NCI-H748 (cell line): ENCODE measurements at regions not wholly inside any gene's neighbourhood (a gene's known extent, or its start where the extent isn't known, plus 50 kb on each side); places are given as distances from the start of the nearest gene placed in this dataset.
"Not testable (repeated sequence)": the region's sequence is repeated elsewhere in the genome, so short reads cannot be mapped to it uniquely, and the experiment has no call there.

Experiments used
- DNase-seq: peaks from one replicate; lab custom pipeline; 2025; ENCODE audit not compliant: unreplicated experiment; lab: John Stamatoyannopoulos, UW

DNA sequence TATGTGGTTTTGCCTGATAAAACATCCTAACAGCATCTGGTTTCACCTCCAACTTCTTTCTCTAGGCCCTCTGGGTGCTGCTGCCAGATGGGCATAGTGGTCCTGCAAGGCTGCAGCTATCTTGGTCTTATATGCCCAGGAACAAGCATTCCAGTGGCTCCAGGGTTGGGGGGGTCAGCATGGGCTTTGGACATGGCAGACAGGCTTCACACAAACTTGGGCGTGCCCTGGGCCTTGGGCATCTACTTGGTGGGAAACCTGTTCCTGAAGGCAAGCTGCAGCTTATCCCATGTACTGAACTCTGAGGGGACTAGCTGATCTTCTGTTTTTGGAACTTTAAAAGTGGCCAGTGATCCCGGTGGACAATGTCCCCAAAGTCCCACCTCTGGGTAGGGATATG, 54.9 kb upstream of the ZNF678 start:
- DNase-seq: no peak

DNA sequence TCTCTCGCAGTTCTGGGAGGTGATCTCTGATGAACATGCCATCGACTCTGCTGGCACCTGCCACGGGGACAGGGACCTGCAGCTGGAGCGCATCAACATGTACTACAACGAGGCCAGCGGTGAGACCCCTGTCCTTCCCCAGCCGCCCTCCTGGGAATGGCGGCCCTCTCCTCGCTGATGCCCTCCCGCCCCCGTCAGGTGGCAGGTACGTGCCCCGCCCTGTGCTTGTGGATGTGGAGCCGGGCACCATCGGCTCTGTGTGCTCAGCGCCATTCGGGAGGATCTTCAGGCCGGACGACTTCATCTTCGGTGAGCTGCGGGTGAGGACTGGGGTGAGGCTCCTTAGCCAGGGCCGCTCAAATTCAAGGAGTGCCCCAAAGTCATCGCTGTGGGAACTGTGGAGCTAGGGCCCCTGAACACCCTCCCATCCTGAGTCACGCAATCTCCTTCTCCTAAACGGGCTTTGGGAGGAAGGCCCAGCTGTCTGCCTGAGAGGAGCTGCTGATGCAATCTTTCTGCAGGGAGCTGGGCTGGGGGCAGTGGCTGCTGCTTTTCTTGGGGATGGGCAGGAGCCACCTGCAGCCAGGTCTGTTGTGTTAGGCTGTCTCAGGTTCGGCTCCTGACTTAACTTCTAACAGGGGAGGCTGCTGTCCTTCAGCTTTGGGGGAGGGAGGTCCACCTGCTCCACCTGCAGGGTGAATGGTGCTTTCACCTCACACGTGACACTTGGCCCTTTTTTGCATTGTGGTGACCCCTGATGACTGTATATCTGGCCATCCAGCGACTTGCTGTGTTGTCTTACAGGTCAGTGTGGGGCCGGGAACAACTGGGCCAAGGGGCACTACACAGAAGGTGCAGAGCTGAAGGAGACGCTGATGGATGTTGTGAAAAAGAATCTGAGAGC, 56.6 kb upstream of the ZNF678 start:
- DNase-seq: not testable (repeated sequence)

DNA sequence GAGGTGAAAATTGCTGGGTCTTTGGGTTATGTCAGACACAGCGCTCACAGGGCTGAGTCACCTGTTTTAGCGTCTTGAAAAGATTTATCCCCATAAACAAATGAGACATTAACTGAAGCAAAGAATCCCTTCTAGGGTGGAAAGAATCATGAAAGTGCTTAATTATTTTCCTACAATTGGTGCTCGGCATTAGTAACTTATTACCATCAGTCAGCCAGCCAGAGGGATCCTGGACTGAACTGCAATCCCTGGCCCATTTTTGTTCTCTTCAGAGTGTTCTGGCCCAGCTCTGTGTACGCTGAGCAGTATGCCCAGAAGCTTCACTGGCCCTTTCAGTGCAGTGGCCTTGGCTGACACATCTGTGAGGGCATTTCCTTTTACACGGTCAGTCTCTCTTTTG, 67.3 kb upstream of the ZNF678 start:
- DNase-seq: not testable (repeated sequence)

DNA sequence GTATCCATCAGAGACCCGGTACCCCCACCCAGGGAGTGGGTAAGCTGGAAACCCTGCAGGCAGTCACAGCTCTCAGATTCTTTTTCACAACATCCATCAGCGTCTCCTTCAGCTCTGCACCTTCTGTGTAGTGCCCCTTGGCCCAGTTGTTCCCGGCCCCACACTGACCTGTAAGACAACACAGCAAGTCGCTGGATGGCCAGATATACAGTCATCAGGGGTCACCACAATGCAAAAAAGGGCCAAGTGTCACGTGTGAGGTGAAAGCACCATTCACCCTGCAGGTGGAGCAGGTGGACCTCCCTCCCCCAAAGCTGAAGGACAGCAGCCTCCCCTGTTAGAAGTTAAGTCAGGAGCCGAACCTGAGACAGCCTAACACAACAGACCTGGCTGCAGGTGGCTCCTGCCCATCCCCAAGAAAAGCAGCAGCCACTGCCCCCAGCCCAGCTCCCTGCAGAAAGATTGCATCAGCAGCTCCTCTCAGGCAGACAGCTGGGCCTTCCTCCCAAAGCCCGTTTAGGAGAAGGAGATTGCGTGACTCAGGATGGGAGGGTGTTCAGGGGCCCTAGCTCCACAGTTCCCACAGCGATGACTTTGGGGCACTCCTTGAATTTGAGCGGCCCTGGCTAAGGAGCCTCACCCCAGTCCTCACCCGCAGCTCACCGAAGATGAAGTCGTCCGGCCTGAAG, 69.3 kb upstream of the ZNF678 start:
- not testable (repeated sequence) for DNase-seq

DNA sequence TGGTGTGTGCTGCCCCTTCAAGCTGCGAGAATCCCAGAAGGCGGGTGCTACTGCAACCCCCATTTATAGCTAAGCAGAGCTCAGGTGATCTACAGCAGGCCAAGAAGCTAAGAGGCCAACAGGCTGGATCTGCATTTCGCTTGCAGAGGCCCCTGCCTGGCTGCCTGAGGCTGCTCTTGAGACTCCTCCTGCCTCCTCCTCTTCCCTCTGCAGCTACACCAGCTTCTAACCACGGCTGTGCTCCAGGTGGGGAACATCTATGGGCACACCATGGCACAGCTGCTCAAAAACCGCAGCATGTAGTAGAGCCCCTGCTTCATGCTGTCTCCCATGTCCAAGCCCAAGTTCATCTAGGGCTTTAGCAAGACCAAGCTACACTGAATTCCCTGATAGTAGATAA, 72.9 kb upstream of the ZNF678 start:
- DNase-seq: no peak

DNA sequence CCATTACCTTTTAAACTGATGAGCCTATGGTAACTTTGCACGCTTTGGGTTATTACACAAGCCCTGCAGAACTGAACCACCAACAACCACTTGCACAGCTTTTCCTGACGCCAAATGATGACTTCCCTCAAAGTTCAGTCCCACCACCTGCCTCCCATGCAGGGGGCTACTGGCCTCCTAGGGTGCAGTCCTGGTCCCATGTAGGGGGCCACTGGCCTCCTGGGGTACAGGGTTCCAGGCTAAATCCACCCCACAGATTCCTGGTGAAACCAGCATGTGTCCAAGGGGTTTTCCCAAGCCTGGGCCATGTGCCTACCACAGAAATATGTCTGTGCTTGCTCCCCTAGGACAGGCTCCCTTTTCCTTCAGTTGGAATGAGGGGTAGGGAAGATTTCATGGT, 73.4 kb upstream of the ZNF678 start:
- no peak for DNase-seq

- DNase-seq: no peak
These were observed 73.8 kb upstream of the ZNF678 start for GRCh38 chr1:227489572-227489971.

- no peak for DNase-seq
These were observed 75.8 kb upstream of the ZNF678 start for GRCh38 chr1:227487606-227488005.

GRCh38 chr1:227486559-227486958, 76.8 kb upstream of the ZNF678 start:
- DNase-seq: no peak

GRCh38 chr1:227482023-227482299, 81.4 kb upstream of the ZNF678 start:
- no peak for DNase-seq

GRCh38 chr1:227474072-227474471, 89.3 kb upstream of the ZNF678 start:
- DNase-seq: peak; percentile 29

DNA sequence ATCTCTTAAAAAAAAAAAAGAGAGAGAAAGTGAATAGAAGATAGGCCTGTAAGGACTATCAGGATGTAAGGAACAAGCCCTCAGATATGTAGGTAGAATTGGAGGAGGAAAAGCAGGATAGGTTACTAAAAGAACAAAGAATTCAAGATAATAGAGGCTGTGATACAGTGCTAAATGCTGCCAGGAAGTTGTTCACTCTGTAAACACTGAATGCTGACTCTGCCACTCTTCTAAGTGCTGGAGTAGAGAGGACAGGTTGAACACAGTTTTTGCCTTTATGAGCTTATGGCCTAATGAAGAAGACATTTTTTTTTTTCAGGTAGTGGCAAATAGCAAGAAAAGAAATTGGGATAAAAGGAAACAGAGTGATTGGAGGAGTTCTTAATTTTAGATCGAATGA, 90.6 kb upstream of the ZNF678 start:
- no peak for DNase-seq

DNA sequence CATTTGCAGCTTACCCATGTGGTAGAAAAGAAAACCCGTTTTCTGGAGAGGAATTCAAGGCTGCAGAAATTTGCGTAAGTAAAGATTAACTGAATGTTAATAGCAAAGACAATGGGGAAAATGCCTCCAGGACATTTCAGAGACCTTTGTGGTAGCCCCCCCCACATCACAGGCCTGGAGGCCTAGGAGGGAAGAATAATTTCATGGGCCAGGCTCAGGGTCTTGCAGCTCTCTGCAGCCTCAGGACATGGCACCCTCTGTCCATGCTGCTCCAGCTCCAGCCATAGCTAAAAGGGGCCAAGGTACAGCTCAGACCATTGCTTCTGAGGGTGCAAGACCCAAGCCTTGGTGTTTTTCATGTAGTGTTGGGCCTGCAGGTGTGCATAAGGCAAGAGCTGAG, 92.7 kb upstream of the ZNF678 start:
- DNase-seq: no peak

GRCh38 chr1:227469708-227470107, 93.6 kb upstream of the ZNF678 start:
- DNase-seq: no peak

GRCh38 chr1:227466039-227466645, 97.2 kb upstream of the ZNF678 start:
- DNase-seq: no peak

- DNase-seq: no peak
These were observed 98.1 kb upstream of the ZNF678 start for GRCh38 chr1:227465256-227465655.

GRCh38 chr1:227459977-227460376, 103.4 kb upstream of the ZNF678 start:
- no peak for DNase-seq

DNA sequence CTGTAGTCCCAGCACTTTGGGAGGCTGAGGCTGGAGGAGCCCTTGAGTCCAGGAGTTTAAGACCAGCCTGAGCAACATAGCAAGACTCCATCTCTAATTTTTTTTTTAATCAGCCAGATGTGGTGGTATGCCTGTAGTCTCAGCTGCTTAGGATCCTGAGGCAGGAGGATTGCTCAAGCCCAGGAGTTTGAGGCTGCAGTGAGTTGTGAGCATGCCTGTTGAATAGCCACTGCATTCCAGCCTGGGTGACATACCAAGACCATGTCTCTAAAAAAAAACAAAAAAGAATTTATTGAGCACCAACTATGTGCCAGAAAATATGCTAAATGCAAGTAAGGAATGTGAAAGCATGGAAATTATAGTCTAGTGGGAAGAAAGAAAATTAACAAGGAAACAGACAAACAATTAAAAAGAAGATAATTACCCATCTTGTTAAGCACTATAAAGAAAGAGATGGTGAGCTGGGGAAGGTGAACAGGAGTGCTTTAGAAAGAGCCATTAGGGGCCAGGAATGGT, 104.0 kb upstream of the ZNF678 start:
- DNase-seq: no peak

DNA sequence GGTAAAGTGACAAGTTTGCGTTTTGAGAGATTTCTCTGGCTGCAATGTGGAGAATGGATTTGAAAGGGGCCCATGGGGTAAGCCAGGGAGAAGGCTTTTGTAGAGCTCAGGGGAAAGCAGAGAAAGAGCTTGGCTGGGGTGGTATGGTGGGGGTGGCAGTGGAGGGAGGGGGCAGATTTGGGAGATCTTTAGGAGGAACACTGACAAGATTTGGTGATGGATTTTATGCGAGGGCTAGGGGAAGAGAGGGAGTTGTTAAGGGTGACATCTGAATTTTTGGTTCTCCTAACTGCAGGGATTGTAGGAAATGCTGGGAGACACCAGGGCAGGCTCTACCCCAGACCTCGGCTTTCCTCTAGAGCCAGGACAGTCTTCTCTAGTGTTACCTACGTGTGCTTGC, 108.7 kb upstream of the ZNF678 start:
- no peak for DNase-seq

DNA sequence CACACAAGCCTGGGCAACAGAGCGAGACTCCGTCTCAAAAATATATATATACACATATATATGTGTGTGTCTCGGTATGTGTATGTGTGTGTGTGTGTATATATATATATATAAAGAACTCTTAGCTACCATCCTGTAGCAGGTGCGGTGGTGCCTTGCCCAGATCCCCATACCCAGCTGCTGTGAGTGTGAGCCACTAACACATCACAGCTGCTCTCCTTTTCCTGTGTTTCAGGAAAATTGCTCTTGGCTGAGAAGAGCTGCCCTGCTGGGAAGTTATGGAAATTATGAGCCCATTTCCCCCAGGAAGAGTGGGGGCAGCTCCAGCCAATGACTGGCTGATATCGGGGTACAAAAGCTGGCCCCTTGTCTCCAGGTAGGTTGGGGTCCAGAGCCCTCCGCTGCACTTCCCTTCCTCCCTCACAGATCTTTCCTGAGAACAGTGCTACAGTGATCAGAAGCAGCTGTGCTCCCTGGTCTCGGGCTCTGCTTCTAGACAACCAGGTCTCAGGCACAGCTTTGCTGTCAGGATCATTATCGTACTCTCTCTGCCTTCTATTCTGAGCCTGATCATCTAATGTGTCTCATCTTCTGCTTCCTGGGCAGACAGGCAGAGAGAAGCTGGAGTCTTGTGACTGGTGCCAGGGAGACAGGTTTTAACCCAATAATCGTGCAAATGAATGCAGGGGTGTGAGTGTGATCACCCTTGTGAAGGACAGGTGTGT, 109.6 kb upstream of the ZNF678 start:
- no peak for DNase-seq

- peak; percentile 6 for DNase-seq
These were observed 111.4 kb upstream of the ZNF678 start for GRCh38 chr1:227451954-227452353.
